ENCODE measurements at regions not wholly inside any gene's neighbourhood (a gene's known extent, or its start where the extent isn't known, plus 50 kb on each side); places are given as distances from the start of the nearest gene placed in this dataset.

- intact Hi-C loops (cut with micrococcal nuclease), result no loop called here
- no peak for FAIRE-seq
- BruUV-seq (replicated peaks), result no TSS peak
- Histone ChIP-seq H3K4me2 (ENCODE audit: insufficient read depth, low read length) (no peak overlapping the region), H3K9ac (ENCODE audit: insufficient read depth in 1 of 2, low read depth in 2 of 2, low read length in 2 of 2) (no peak overlapping the region), H3K9me1 (ENCODE audit: control insufficient read depth, insufficient read depth, low read length) (no peaks in the 10 kb centered on the region), H3K4me1 (replicated peaks in 1 of 2; ENCODE audit: control insufficient read depth in 2 of 2, insufficient read depth in 2 of 2, low read length in 2 of 2) (no peaks in the 10 kb centered on the region), H2AFZ (ENCODE audit: low read depth, low read length) (no peak overlapping the region), H3K79me2 (ENCODE audit: control insufficient read depth, insufficient read depth, low read length) (no peaks in the 10 kb centered on the region), H3K9me3 (replicated peaks; ENCODE audit: control insufficient read depth, insufficient read depth, low read depth, low read length) (no peaks in the 10 kb centered on the region), H3K27ac (ENCODE audit: extremely low read depth, low read depth, low read length) (no peak overlapping the region), H3K36me3 (ENCODE audit: control insufficient read depth, insufficient read depth, low read length) (no peaks in the 10 kb centered on the region), H3K27me3 (ENCODE audit: control insufficient read depth in 2 of 2, insufficient read depth in 2 of 2, low read length in 2 of 2) (peaks cover 0 to 38% of the 10 kb centered on the region in 2 experiments; a peak in 3 of 5 replicates), H3K4me3 (no peak overlapping the region), H4K20me1 (replicated peaks; ENCODE audit: control insufficient read depth, insufficient read depth, low read length) (no peaks in the 10 kb centered on the region)
- ATAC-seq, result no peak
- in situ Hi-C loops (cut with MboI), result no loop called here
- WGBS (ENCODE audit: insufficient coverage, low coverage, missing lambda C conversion rate), result 1% methylated on average over 9 of the region's 9 CpGs
- DNase-seq (ENCODE audit: extremely low read depth in 1 of 4, low spot score in 3 of 4), result no peak
- ChIA-PET POLR2A (no interaction called here), CTCF (ENCODE audit: low intra/inter-chr PET ratio) (no interaction called here)
- TF ChIP-seq SMAD1 (IDR thresholded peaks at IDR 0.05; ENCODE audit: low read depth, low read length, partially characterized antibody), result no peak
- no peak for TF ChIP-seq MAFF (IDR thresholded peaks at IDR 0.05; ENCODE audit: low read length)
- TF ChIP-seq E2F8 (IDR thresholded peaks at IDR 0.05; ENCODE audit: low read depth, partially characterized antibody), result no peak
- no peak for TF ChIP-seq CBFA2T3 (IDR thresholded peaks at IDR 0.05)
- TF ChIP-seq ZNF274 (IDR thresholded peaks at IDR 0.05; ENCODE audit: borderline replicate concordance, low read depth, low read length), result no peak
- no peak for TF ChIP-seq ZNF780A (CRISPR knock-in tag; IDR thresholded peaks at IDR 0.05)
- no peak for TF ChIP-seq ZNF584 (CRISPR knock-in tag; IDR thresholded peaks at IDR 0.05; ENCODE audit: low read depth)
- no peak for TF ChIP-seq TBP (optimal IDR thresholded peaks at IDR 0.05; ENCODE audit: low read depth, low read length)
- TF ChIP-seq HMGN3 (IDR thresholded peaks at IDR 0.05; ENCODE audit: borderline replicate concordance, extremely low read depth, insufficient read length, low read depth, low read length), result no peak
- TF ChIP-seq CBFB (CRISPR knock-in tag; IDR thresholded peaks at IDR 0.05), result no peak
- no peak for TF ChIP-seq PTTG1 (tag; IDR thresholded peaks at IDR 0.05; ENCODE audit: low read depth)
- TF ChIP-seq, protein P1, sequence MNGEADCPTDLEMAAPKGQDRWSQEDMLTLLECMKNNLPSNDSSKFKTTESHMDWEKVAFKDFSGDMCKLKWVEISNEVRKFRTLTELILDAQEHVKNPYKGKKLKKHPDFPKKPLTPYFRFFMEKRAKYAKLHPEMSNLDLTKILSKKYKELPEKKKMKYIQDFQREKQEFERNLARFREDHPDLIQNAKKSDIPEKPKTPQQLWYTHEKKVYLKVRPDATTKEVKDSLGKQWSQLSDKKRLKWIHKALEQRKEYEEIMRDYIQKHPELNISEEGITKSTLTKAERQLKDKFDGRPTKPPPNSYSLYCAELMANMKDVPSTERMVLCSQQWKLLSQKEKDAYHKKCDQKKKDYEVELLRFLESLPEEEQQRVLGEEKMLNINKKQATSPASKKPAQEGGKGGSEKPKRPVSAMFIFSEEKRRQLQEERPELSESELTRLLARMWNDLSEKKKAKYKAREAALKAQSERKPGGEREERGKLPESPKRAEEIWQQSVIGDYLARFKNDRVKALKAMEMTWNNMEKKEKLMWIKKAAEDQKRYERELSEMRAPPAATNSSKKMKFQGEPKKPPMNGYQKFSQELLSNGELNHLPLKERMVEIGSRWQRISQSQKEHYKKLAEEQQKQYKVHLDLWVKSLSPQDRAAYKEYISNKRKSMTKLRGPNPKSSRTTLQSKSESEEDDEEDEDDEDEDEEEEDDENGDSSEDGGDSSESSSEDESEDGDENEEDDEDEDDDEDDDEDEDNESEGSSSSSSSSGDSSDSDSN (IDR thresholded peaks at IDR 0.05; ENCODE audit: borderline replicate concordance in 1 of 2, low read depth in 2 of 2, low read length in 2 of 2), result no peak
- no peak for TF ChIP-seq ERF (CRISPR knock-in tag; IDR thresholded peaks at IDR 0.05)
- TF ChIP-seq FOXJ3 (CRISPR knock-in tag; IDR thresholded peaks at IDR 0.05), result no peak
- TF ChIP-seq FOXP1 (CRISPR knock-in tag; IDR thresholded peaks at IDR 0.05), result no peak
Observed at GRCh38 chr5:2904956-2905355, 153.5 kb upstream of the IRX2 start.
